ENCODE measurements at regions not wholly inside any gene's neighbourhood (a gene's known extent, or its start where the extent isn't known, plus 50 kb on each side); places are given as distances from the start of the nearest gene placed in this dataset.

- TF ChIP-seq KLF1 (tag by site-specific recombination; IDR thresholded peaks at IDR 0.05), result no peak
- TF ChIP-seq ZNF24 (tag by site-specific recombination; IDR thresholded peaks at IDR 0.05), result no peak
- no peak for TF ChIP-seq ZNF341 (tag by site-specific recombination; IDR thresholded peaks at IDR 0.05; ENCODE audit: low read depth)
- TF ChIP-seq SALL2 (tag by site-specific recombination; IDR thresholded peaks at IDR 0.05; ENCODE audit: borderline replicate concordance), result no peak
- ChIA-PET POLR2A (no interaction called here), CTCF (no interaction called here)
- Histone ChIP-seq H3K27ac (ENCODE audit: extremely low read depth, low read depth, low read length) (no peak overlapping the region), H3K4me3 (ENCODE audit: low read depth, low read length) (no peak overlapping the region), H3K9me3 (ENCODE audit: control insufficient read depth, insufficient read depth, low read depth, low read length) (no peaks in the 10 kb centered on the region), H3K36me3 (ENCODE audit: control insufficient read depth in 2 of 2, insufficient read depth in 1 of 2, low read length in 2 of 2) (no peaks in the 10 kb centered on the region), H3K4me1 (ENCODE audit: control insufficient read depth, insufficient read depth, low read length) (no peaks in the 10 kb centered on the region)
Observed at GRCh38 chr3:162073422-162073975, 576.9 kb downstream of the OTOL1 start.

- Histone ChIP-seq H3K27ac (ENCODE audit: extremely low read depth, low read depth, low read length) (no peak overlapping the region), H3K4me1 (ENCODE audit: control insufficient read depth, insufficient read depth, low read length) (no peaks in the 10 kb centered on the region), H3K9me3 (ENCODE audit: control insufficient read depth, insufficient read depth, low read depth, low read length) (no peaks in the 10 kb centered on the region), H3K4me3 (ENCODE audit: low read depth, low read length) (no peak overlapping the region), H3K36me3 (ENCODE audit: control insufficient read depth in 2 of 2, insufficient read depth in 1 of 2, low read length in 2 of 2) (no peaks in the 10 kb centered on the region)
- POLR2A ChIA-PET, result no interaction called here
- TF ChIP-seq YY2 (tag by site-specific recombination; IDR thresholded peaks at IDR 0.05) (no peak), GLIS1 (tag by site-specific recombination; IDR thresholded peaks at IDR 0.05) (no peak), GLIS2 (tag by site-specific recombination; IDR thresholded peaks at IDR 0.05) (no peak), ZBTB6 (tag by site-specific recombination; IDR thresholded peaks at IDR 0.05) (no peak), ZSCAN18 (tag by site-specific recombination; IDR thresholded peaks at IDR 0.05) (no peak), ZNF645 (tag by site-specific recombination; IDR thresholded peaks at IDR 0.05) (no peak), PRDM6 (tag by site-specific recombination; IDR thresholded peaks at IDR 0.05) (no peak), ZNF473 (tag by site-specific recombination; IDR thresholded peaks at IDR 0.05) (no peak), ZNF596 (tag by site-specific recombination; IDR thresholded peaks at IDR 0.05) (no peak), ZNF350 (tag by site-specific recombination; IDR thresholded peaks at IDR 0.05) (no peak), ZNF341 (tag by site-specific recombination; IDR thresholded peaks at IDR 0.05; ENCODE audit: low read depth) (no peak), ZNF16 (tag by site-specific recombination; IDR thresholded peaks at IDR 0.05; ENCODE audit: low read depth) (no peak), ZNF843 (tag by site-specific recombination; IDR thresholded peaks at IDR 0.05) (no peak)
- CTCF ChIA-PET, result no interaction called here
Observed at GRCh38 chr3:162077108-162077507, 580.5 kb downstream of the OTOL1 start.

- Histone ChIP-seq H3K4me3 (ENCODE audit: low read depth, low read length) (no peak overlapping the region), H3K36me3 (ENCODE audit: control insufficient read depth in 2 of 2, insufficient read depth in 1 of 2, low read length in 2 of 2) (no peaks in the 10 kb centered on the region), H3K27ac (ENCODE audit: extremely low read depth, low read depth, low read length) (no peak overlapping the region), H3K4me1 (ENCODE audit: control insufficient read depth, insufficient read depth, low read length) (no peaks in the 10 kb centered on the region), H3K9me3 (ENCODE audit: control insufficient read depth, insufficient read depth, low read depth, low read length) (no peaks in the 10 kb centered on the region)
- ChIA-PET CTCF (no interaction called here), POLR2A (no interaction called here)
- TF ChIP-seq ZNF580 (tag by site-specific recombination; IDR thresholded peaks at IDR 0.05) (no peak), ZNF157 (tag by site-specific recombination; IDR thresholded peaks at IDR 0.05) (no peak), ATF2 (tag by site-specific recombination; IDR thresholded peaks at IDR 0.05; ENCODE audit: low read depth) (no peak), ZNF843 (tag by site-specific recombination; IDR thresholded peaks at IDR 0.05) (no peak), ZNF544 (tag by site-specific recombination; IDR thresholded peaks at IDR 0.05) (no peak), KLF16 (tag by site-specific recombination; IDR thresholded peaks at IDR 0.05) (no peak), ZNF132 (tag by site-specific recombination; IDR thresholded peaks at IDR 0.05; ENCODE audit: borderline replicate concordance) (no peak), ZNF830 (tag by site-specific recombination; IDR thresholded peaks at IDR 0.05; ENCODE audit: low read depth) (no peak), ZNF76 (tag by site-specific recombination; IDR thresholded peaks at IDR 0.05; ENCODE audit: borderline replicate concordance, low read depth) (no peak), ZIC2 (tag by site-specific recombination; IDR thresholded peaks at IDR 0.05) (no peak), ZFP41 (tag by site-specific recombination; IDR thresholded peaks at IDR 0.05; ENCODE audit: borderline replicate concordance) (no peak)
Observed at GRCh38 chr3:162082516-162082915, 585.9 kb downstream of the OTOL1 start.
